ENCODE measurements at regions not wholly inside any gene's neighbourhood (a gene's known extent, or its start where the extent isn't known, plus 50 kb on each side); places are given as distances from the start of the nearest gene placed in this dataset.
"Not testable (repeated sequence)": the region's sequence is repeated elsewhere in the genome, so short reads cannot be mapped to it uniquely, and the experiment has no call there.

DNA sequence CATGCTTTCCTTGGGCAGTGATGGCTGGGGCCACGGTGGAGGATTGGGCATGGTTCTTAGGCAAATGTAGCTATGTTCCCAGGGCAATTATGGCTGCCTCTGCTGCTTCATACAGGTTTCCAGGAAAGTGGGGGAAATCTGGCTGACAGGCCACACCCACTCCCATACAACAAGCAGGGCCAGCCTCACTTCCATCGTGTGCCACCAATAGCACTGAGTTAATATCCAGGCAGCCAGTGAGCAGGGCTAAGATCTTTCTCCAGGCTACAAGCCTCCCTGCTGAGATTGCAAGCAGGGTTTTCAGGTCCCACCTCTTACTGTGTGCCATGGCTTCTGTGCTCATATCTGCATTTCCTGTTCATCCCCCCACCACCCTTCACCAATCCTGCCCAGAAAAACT lies 1291.9 kb downstream of the SI start:
- DNase-seq (ENCODE audit: low spot score), result no peak

DNA sequence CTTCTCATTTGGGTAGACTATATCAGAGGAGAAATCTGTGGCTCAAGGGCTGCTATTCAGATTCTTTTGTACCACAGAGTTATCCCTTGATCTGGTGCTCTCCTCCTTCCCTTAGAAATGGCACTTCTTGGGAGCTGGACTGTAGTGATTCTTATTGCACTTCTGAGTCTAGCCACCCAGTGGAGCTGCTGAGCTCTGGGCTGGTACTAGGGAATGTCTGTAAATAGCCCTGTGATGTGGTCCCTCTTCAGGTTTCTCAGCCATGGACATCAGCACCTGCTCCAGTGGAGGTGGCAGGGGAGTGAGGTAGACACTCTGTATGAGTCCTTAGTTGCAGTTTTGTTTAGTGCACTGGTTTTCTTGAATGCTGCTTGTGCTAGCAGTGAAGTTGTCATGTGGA lies 1292.6 kb downstream of the SI start:
- peak; percentile 32 for DNase-seq (ENCODE audit: low spot score)

DNA sequence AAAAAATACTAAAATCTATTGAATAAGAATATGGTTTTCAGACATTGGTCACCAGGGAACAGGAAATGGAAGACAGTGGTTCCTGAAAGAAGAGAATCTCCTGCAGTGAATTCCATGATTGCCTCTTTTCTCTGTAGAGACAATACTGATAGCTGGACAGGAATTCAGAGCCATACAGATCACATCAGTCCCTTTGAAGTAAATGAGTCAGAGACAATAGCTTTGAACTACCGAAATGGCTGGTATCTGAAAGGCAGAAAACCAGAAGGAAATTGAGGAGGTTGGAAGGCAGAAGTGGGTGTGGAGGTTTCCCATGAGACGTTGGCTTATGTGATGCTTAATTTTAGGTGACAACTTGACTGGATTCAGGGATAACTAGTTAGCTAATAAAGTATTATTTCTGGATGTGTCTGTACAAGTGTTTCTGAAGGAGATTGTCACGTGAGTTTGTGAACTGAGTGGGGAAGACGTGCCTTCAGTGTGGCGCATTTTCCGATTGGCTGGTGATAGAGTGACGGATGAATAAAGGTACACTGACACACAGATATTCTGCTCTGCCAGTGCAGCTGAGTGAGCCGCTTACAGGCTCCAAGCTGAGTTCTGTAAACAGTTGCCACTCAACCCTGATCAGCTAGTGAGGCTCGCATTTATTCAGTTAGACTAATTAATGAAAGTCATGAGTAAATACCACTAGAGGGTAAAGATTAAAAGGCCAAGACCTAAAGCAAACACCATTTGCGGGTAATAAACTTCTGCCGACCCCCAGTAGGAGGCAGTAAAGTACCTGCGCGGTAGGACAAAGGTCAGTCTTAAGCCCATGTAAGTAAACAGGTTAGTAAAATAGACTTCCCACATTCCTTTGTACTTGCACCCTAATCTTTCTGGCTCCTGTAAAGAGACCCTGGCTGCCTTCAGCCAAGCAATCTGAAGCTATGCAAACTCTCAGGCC lies 1298.6 kb downstream of the SI start:
- no peak for DNase-seq (ENCODE audit: low spot score)

DNA sequence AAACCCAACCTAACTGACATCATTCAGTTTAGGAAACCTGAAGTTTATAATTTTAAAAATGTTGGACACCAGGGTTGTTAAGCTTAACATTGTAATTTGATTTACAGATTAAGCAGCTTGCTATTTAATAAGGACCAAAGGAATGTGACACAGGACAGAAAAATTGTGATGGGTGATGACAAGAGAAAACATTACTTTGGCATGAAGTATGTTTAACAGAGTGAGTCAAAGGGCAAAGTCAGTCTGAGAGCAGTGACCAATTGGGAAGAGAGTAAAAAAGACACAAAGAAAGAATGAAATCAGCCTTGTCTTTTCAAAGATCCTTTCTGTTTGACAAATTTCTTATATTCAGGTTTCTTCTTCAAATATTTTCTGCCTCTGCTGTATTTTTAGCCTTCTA lies 1301.6 kb downstream of the SI start:
- DNase-seq (ENCODE audit: low spot score), result no peak

DNA sequence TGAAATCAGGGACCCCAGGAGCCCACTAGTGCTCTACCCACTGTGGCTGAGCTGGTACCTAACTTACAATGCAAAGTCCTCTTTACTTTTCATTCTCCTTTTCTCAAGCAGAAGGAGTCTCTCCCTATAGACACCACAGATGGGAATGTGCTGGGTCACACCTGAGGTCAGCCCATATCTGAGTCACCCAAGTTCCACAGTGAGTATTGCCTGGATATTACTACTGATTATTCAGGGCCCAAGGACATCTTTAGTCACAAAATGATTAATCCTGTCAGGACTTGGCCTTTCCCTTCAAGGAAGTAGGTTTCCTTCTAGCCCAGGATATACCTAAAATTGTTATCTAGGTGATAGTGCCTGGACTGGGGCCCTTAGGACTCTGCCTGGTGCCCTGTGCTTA lies 1305.2 kb downstream of the SI start:
- DNase-seq (ENCODE audit: low spot score), result no peak

DNA sequence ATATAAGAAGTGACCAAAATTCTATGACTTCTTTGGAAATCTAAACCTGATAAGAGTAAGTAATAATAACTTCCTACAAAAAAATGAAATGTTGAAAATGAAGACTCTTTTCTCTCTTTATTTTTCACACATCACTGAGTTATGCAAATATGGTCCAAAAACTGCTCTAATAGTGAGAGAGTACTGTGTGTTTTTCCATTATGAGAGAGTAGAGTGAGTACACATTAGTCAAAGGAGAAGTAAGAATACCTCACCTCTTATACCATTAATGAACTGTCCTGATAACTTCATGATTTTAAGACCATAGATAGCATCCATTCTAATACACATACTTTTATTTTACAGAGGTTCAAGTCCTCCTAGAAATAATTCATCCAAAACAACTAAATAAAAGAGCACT lies 1310.2 kb downstream of the SI start:
- DNase-seq (ENCODE audit: low spot score), result no peak

DNA sequence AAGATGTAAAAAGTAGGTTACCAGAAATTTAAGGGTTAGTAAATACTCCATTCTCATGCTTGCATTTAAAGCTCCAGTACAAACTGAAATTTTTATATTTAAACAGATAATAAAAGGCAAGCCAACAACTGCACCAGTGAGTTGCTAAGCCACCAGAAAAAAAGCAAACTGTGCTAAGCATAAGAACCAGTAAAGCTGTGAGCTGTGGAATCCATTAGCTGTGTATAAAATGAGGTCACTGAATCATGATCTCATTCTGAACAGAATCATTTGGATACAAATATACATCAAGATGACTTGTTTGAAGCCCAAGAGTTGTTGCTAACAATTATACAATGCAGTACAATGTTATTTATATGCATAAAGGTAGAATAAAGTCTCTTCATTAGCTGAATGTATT lies 1312.2 kb downstream of the SI start:
- no peak for DNase-seq (ENCODE audit: low spot score)

DNA sequence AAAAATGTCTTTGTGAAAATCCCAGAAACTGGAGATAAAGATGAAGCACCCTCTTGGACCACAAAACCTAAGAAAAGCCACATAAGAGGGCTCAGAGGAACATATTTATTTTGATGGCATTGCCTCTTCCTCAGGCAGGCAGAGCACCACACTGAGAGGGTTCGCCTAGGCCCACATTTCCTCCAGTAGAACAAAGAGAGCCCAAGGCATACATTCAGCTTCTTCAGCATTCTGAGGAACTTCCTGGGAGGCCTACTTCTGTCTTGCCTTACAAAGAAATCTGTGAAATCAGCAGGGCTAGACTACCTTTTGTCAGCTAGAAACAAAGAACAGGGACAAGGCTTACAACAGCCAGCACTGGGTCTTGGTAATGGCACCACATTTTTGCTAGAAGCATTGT lies 1325.3 kb downstream of the SI start:
- DNase-seq (ENCODE audit: low spot score), result no peak

DNA sequence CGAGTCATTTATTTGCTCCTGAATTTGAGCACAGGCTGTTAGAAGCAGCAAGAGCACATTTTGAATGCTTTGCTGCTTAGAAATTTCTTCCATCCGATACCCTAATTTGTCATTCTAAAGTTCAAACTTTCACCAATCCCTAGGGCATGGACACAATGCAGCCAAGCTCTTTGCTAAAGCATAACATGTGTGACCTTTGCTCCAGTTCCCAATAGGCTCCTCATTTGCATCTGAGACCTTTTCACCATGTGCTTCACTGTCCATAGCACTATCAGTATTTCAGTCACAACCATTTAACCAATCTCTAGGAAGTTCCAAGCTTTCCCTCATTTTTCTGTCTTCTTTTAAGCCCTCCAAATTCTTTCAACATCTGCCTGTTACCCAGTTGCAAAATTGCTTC lies 1333.1 kb downstream of the SI start:
- DNase-seq (ENCODE audit: low spot score), result no peak

DNA sequence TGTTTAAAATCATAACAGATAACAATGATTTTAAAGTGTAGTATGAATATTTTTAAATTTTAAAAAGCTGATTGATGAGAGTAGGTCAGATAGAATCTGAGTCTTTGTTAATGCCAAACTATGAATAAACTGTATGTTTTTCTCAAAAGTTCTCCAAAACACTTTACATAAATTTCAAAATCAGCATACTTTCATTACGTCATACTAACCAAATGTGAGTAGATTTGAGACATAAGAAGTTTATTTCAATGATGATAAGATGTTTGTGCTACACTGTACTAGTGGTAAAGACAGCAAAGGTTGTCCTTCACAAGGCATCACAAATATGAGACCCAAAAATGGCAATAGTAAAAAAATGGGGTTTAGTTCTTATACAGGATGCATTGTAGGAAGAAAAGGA lies 1342.9 kb downstream of the SI start:
- DNase-seq (ENCODE audit: low spot score), result no peak

DNA sequence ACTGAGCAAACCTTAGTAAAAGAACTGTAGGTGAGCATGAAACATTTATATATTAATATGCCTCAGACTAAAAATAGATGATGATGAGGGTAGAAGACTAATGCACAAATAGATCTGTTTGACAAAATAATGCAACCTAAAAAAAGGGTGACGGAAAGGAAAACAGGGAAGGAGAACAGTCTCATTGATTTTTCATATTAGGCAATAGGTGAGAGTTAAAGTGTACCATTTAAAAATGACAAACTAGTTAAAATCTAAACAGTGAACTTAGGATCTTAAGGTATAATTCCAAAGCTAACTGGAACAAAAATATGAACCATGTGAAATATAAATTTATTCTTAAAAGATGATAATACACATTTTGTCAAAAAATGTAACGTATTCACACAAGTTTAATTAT lies 1347.6 kb downstream of the SI start:
- no peak for DNase-seq (ENCODE audit: low spot score)

DNA sequence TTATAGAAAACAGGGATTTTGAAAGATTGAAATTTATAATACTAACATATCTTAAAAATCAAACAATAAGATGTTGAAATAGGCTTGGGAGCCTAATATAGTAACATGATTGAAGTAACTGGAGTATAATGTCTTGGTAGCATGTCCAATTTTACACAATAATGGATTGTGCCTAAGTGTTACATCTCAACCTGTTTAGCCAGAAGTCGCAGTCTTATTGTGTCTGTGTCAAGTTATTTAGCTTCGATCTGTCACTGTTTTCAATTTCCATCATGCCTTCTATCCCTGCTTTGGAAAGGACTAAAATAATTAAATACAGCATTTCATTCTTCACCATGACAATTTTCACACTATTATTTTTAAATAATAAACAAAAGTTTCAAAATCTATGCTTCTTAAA lies 1352.2 kb downstream of the SI start:
- DNase-seq (ENCODE audit: low spot score), result no peak

DNA sequence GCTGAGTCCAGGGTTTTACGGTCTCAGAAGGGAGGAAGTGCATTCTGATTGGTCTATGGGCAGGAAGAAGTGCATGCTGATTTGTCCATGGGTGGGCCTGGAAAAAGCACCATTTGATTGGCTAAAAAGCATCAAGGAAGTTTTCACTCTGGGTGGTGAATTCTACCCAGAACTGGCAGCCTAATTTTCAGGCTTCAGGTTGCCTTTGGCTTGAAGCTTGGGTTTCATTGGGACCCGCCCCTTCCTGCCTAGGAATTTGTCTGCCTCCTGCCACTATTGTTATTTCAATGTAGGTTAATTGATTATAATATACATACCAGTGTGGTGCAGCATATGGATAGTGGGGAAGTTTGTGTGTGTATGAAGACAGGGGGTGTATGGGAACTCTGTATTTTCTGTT lies 1355.9 kb downstream of the SI start:
- DNase-seq (ENCODE audit: low spot score), result no peak

DNA sequence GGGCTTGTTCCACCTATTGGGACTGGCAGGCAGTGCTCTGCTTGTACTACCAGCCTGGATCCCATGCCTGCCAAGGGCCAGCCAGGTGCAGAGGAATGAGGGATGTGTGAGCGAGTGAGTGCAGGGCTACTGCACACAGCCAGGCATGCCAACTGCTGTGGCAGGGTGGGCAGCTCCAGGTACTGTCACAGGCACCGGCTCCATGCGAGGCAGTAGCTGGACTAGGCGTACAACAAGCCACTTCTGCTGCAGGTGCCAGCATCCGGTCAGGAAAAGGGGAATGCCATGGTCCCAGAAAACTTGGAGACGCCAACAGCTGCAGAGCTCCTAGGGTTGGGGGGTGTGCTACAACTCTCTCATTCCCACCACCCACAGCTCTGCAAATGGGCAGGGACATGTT lies 1356.7 kb downstream of the SI start:
- no peak for DNase-seq (ENCODE audit: low spot score)

DNA sequence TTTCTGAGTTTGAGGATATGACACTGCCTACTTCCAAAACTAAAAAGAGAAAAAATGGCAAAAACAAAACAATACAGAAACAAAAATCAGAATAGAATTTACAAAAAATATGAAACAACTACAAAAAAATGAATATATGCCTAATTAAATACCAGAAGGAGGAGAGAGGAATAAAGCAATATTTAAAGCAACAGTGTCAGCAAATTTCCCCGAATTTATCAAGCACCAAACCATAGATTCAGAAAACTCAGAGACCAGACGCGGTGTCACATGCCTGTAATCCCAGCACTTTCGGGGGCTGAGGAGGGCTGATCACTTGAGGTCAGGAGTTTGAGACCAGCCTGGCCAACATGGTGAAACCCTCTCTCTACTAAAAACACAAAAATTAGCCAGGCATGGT lies 1360.9 kb downstream of the SI start:
- DNase-seq (ENCODE audit: low spot score), result no peak

DNA sequence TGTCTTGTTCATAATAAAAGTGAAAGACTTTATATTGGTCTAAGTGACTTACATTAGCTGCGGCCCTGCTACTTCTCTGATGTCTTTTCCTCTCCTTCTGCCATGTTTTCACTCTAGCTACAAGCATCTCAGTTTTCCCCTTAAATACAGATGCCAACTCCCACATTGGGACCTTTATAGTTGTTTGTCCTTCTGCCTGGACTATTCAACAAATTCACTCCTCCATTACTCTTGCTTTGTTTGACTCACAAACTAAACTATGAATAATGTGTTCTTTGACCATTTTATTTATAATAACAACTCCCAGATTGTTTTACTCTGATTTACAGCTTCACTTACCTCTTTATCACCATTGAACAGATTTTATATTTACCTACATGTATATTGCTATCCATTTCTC lies 1369.9 kb downstream of the SI start:
- no peak for DNase-seq (ENCODE audit: low spot score)

DNA sequence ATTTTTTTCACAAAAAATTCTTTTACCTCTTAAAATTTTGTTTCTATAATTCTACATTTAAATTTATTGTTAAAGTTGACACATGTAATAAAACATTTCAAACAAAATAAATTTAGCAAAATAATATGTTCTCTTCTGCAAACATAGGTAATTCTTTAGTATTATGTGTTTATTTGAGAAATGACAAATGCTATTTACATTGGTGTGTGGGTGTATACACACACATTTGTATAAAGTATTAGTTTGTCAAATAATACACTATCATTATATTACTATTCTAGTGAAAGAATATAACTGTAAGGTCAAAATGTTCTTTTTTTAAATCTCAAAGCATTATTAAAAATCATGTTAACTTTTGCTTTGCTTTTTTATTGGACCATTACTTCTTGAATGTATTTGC lies 1370.6 kb downstream of the SI start:
- no peak for DNase-seq (ENCODE audit: low spot score)

DNA sequence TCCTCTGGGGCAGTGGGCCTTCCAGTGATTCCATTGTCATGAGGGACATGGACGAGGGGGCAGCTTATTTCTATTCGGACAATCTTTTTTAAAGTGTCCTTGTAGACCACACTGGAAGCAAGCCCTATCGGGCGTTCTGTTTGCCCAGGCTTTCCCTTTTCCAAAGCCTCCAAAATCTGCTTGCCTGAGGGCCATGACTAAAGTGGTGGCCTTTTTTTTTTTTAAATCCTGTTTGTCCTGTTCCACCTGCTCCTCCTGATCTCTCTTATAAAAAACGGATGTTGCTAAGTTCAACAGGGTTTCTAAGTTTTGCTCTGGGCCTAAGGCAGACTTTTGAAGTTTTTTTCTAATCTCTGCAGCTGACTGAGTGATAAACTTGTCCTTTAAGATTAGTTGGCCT lies 1380.1 kb downstream of the SI start:
- DNase-seq (ENCODE audit: low spot score), result not testable (repeated sequence)

DNA sequence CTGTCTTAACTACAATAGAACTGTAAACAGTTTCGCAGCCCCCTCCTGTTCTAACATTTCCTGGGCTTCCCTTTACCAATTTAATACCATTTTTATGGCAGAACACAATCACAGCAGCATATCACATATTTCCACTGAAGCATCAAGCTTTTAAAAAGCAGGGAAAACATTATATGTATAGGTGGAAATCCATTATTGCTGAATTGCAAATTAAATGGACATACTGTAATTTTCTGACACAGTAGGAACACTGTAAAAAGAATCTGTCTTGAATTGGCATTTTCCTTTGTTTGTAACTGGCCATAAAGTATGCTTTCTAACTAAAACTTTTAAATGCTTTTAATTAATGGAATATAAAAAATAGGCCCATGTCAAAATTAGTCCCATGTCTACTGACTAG lies 1385.8 kb downstream of the SI start:
- no peak for DNase-seq (ENCODE audit: low spot score)

DNA sequence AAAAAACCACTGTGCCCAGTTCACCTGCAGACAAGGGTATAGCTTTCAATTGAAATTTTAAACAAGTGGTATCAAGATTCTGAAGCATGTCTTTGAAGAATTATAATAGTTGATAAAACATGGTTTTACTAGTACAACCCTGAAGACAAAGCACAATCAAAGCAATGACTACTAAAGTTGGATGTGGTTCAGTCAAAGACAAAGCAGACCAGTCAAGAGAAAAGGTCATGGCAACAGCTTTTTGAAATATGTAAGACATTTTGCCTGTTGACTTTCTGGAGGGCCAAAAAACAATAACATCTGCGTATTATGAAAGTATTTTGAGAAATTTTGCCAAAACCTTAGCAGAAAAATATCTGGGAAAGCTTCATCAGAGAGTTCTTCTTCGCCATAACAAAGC lies 1393.6 kb downstream of the SI start:
- DNase-seq (ENCODE audit: low spot score), result no peak

DNA sequence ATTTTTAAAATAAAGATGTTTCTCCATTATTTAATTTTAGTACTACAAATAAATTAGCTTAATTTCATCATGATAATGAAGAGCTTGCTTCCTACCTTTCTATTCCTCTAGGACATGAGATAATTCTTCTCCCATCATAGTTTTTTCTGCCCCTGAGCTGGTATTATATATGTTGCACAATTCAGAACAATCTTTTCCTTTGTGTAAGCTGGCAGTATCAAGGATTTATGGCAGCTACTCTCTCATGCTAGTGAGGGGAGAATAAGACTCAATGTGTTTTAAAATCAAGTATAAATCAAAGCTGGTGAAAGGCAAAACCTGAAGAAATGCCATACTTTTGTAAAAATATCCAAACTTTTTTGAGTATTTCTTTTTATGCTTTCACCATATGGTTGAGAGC lies 1405.3 kb downstream of the SI start:
- no peak for DNase-seq (ENCODE audit: low spot score)

DNA sequence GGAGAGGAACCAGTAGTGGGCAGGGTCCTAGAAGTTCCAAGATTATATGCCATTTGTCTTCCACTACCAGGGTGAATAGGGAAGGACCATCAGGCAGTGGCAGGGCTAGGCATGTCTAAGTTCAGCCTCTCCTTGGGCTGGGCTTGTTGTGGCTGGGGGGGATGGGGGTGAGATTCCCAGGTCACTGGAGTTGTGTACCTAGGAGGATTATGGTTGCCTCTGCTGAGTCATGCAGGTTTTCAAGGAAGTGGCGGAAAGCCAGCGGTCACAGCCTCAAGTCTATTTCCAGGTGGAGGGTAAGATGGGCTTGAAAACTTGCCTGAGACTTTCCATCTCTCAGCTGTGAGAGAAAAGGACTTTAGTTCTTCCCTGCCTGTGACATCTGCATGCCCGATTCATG lies 1407.1 kb downstream of the SI start:
- no peak for DNase-seq (ENCODE audit: low spot score)

DNA sequence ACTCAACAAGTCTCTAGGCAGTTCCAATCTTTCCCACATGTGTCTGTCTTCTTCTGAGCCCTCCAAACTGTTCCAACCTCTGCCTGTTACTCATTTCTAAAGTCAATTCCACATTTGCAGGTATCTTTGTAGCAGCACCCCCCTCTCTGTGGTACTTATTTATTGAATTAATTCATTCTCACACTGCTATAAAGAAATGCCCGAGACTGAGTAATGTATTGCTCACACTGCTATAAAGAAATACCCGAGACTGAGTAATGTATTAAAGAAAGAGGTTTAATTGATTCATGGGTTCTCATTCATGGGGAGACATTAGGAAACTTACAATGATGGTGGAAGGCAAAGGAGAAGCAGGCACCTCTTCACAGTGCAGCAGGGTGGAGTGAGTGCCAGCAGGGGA lies 1413.8 kb downstream of the SI start:
- no peak for DNase-seq (ENCODE audit: low spot score)

DNA sequence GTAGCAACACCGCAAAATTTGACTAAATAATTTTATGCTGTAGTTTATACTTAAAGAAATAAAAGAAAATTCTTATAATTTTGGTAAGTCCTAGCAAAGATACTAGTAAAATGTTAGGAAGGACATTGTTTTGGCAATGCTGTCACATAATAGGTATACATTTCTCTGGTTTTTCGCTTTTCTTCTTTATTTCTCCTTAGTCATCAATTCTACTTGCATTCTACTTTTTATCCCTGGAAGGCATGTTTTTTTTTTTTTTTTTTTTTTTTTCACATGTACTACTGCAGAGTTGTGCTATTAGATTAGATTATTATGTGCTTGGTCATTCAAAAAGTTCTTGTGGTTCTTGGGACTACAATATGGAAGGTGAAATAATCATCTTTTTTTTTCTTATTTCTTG lies 1421.2 kb downstream of the SI start:
- no peak for DNase-seq (ENCODE audit: low spot score)
